Colonic mucosa (tissue), 4 donors: ENCODE measurements at regions not wholly inside any gene's neighbourhood (a gene's known extent, or its start where the extent isn't known, plus 50 kb on each side); places are given as distances from the start of the nearest gene placed in this dataset.

Experiments
- DNase-seq: peaks from one replicate; pipeline ENCODE4 v3.0.0-alpha.2; 2020
- H3K27ac ChIP-seq: fragments of 200-600 bp; one replicate; pipeline ENCODE4 v1.8.0; 2021
- H3K27me3 ChIP-seq: fragments of 200-600 bp; one replicate; pipeline ENCODE4 v1.8.0; 2021
- H3K36me3 ChIP-seq: fragments of 200-600 bp; one replicate; pipeline ENCODE4 v1.8.0; 2021
- H3K4me1 ChIP-seq: fragments of 200-600 bp; one replicate; pipeline ENCODE4 v1.8.0; 2021; ENCODE audit warnings: mild to moderate bottlenecking
- H3K4me3 ChIP-seq: fragments of 200-600 bp; one replicate; pipeline ENCODE4 v1.8.0; 2021
- H3K9ac ChIP-seq, 2 donors: one replicate each; pipeline ENCODE4 v1.7.0; 2013; ENCODE audit warnings: control low read depth in 2 of 2, low read depth in 2 of 2, low read length in 2 of 2
- H3K9me3 ChIP-seq: fragments of 200-600 bp; one replicate; pipeline ENCODE4 v1.8.0; 2021
- intact Hi-C: fragments of 100-400 bp; cut with DNase I; formaldehyde crosslinking; loops from one replicate; pipeline ENCODE4 v1.14.1; 2022
- TF ChIP-seq, protein P1 (sequence below): fragments of 200-600 bp; IDR thresholded peaks from one replicate; pipeline ENCODE4 v1.8.0; 2022; ENCODE audit warnings: antibody characterized with exemption, mild to moderate bottlenecking
- donor health status: healthy.
- donor health status: DM: no; HTN: no; CAD: no.
- donor health status: DM: no; HTN: no; CAD: no.

DNA sequence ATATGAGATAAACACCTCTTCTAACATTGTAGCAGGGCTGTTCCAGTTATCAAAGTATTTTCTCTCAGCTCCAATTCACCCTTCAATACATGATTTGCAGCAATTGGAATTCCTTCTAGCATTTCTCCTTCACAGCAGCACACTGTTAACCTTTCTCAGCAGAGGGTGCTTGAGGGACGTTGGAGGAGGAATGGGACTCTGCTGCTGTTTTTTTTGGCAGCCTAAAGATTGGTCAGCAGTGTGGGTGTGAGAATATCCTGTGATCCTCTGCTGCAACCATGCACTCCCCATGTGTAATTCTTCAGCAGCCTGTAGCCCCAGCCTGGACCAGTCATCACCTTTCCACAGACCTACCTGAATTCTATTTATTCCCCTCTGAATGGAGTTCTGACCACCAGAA is 1708.9 kb upstream of the CELF4 start:
- H3K4me3 ChIP-seq: no peak overlapping the region
- H3K9ac ChIP-seq: no peak overlapping the region
- no peak overlapping the region for H3K27ac ChIP-seq

DNA sequence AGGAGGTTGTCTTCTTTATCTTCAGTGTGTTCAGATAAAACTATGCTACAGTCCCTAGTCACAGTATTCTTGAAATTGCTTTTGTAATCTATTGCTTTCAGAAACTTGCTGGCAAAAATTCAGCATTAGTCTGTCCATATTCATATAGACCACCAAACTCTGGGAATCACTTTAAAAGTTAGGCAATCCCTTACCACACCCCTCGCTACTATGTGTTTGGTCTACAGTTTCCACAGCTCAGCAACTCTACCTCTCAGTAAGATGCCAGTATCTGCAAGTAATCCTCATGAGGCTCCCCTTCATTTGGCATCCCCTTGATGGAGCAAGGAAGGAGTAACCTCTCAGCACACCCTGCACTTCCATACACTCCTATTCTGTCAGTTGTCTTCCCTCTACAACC is 1706.6 kb upstream of the CELF4 start:
- intact Hi-C loops: no loop called here
- DNase-seq: no peak
- Histone ChIP-seq H3K4me1 (no peaks in the 10 kb centered on the region), H3K27me3 (no peaks in the 10 kb centered on the region), H3K36me3 (no peaks in the 10 kb centered on the region), H3K4me3 (no peak overlapping the region), H3K9me3 (no peaks in the 10 kb centered on the region), H3K27ac (no peak overlapping the region), H3K9ac (no peak overlapping the region)
- TF ChIP-seq, protein P1, sequence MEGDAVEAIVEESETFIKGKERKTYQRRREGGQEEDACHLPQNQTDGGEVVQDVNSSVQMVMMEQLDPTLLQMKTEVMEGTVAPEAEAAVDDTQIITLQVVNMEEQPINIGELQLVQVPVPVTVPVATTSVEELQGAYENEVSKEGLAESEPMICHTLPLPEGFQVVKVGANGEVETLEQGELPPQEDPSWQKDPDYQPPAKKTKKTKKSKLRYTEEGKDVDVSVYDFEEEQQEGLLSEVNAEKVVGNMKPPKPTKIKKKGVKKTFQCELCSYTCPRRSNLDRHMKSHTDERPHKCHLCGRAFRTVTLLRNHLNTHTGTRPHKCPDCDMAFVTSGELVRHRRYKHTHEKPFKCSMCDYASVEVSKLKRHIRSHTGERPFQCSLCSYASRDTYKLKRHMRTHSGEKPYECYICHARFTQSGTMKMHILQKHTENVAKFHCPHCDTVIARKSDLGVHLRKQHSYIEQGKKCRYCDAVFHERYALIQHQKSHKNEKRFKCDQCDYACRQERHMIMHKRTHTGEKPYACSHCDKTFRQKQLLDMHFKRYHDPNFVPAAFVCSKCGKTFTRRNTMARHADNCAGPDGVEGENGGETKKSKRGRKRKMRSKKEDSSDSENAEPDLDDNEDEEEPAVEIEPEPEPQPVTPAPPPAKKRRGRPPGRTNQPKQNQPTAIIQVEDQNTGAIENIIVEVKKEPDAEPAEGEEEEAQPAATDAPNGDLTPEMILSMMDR: no peak

More for the DNA sequence above, 1708.9 kb upstream of the CELF4 start:
- Histone ChIP-seq H3K9me3 (no peaks in the 10 kb centered on the region), H3K36me3 (no peaks in the 10 kb centered on the region), H3K4me1 (no peaks in the 10 kb centered on the region), H3K27me3 (no peaks in the 10 kb centered on the region)
- no peak for DNase-seq
- TF ChIP-seq, protein P1: no peak
- intact Hi-C loops: no loop called here

DNA sequence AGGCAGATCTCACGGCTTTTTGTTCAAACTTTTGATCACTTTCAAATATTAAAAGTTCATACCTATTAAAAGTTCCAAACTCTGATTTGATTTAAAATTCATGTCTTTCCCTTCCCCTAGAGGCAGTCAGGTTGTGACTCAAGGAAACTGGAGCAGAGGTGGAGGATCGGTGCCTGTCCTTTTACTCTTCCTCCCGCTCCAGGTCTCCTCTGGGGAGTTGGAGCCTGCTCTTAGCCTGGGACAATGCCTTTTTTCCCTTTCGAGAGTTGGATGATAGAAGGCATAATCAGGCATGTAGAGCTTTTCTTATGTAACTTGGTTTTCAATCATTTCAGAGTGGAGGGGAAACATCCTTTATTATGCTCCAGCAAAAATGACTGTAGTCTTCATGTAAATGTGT is 1706.1 kb upstream of the CELF4 start:
- TF ChIP-seq, protein P1: no peak
- Histone ChIP-seq H3K27ac (no peak overlapping the region), H3K36me3 (no peaks in the 10 kb centered on the region), H3K9ac (no peak overlapping the region), H3K27me3 (no peaks in the 10 kb centered on the region), H3K4me1 (no peaks in the 10 kb centered on the region), H3K4me3 (no peak overlapping the region), H3K9me3 (no peaks in the 10 kb centered on the region)
- intact Hi-C loops: no loop called here
- no peak for DNase-seq

DNA sequence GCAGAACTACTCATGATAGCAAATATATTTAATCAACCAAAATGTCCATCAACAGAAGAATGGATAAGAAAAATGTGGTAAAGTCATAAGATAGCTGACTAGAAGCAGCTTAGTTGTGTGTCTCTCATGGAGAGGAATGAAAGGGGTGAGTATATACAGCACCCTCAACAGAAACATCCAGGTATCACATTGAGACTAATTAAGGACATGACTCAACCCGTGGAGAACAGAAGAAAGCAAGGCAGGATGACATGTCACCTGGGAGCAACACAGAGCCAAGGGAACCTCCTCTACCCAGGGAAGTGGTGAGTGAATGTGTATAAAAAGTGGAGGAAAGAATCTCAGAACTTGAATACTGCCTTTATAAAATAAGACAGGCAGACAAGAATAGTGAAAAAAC is 1695.0 kb upstream of the CELF4 start:
- Histone ChIP-seq H3K9ac (no peak overlapping the region), H3K36me3 (no peaks in the 10 kb centered on the region), H3K4me3 (no peak overlapping the region), H3K27ac (no peak overlapping the region), H3K4me1 (no peaks in the 10 kb centered on the region), H3K27me3 (no peaks in the 10 kb centered on the region), H3K9me3 (no peaks in the 10 kb centered on the region)
- intact Hi-C loops: no loop called here
- TF ChIP-seq, protein P1: no peak
- DNase-seq: no peak

GRCh38 chr18:39259736-39260135 is 1694.1 kb upstream of the CELF4 start:
- intact Hi-C loops: no loop called here
- no peak for DNase-seq

More at GRCh38 chr18:39259736-39260135, 1694.1 kb upstream of the CELF4 start:
- no peak overlapping the region for H3K27ac ChIP-seq
- TF ChIP-seq, protein P1: no peak
- H3K4me3 ChIP-seq: no peak overlapping the region
- H3K4me1 ChIP-seq: no peaks in the 10 kb centered on the region
- H3K27me3 ChIP-seq: no peaks in the 10 kb centered on the region
- H3K36me3 ChIP-seq: no peaks in the 10 kb centered on the region
- H3K9me3 ChIP-seq: no peaks in the 10 kb centered on the region
- H3K9ac ChIP-seq: no peak overlapping the region
